Natural killer cell (primary cell): ENCODE measurements at regions not wholly inside any gene's neighbourhood (a gene's known extent, or its start where the extent isn't known, plus 50 kb on each side); places are given as distances from the start of the nearest gene placed in this dataset.

ENCODE experiments used
- ATAC-seq, 3 donors: fragments of 150-1000 bp in 2 of 3; fragments of 200-7000 bp in 1 of 3; cut with Tn5 transposase; 1 replicate in 1 of 3; 2 replicates in 2 of 3; pipeline ENCODE4 v1.10.0; 2021; ENCODE audit warnings: mild to moderate bottlenecking in 2 of 3, moderate library complexity in 2 of 3
- DNase-seq, 2 donors: peaks; one replicate each; pipeline versions ENCODE4 v3.0.0 to v3.0.0-alpha.2; 2013 to 2021; ENCODE audit warnings: mixed read lengths in 1 of 2
- H3K27ac ChIP-seq: one replicate; pipeline ENCODE4 v1.5.1; 2013; ENCODE audit warnings: mild to moderate bottlenecking, low read length
- H3K27me3 ChIP-seq: one replicate; pipeline ENCODE4 v1.6.1; 2013; ENCODE audit warnings: low read length; ENCODE audit not compliant: control insufficient read depth, insufficient read depth
- H3K36me3 ChIP-seq: one replicate; pipeline ENCODE4 v1.6.1; 2013; ENCODE audit warnings: low read length; ENCODE audit not compliant: control insufficient read depth, insufficient read depth
- H3K4me1 ChIP-seq: one replicate; pipeline ENCODE4 v1.6.1; 2013; ENCODE audit warnings: low read length; ENCODE audit not compliant: control insufficient read depth, insufficient read depth
- H3K4me3 ChIP-seq: one replicate; pipeline ENCODE4 v1.5.1; 2013; ENCODE audit warnings: low read length
- H3K9me3 ChIP-seq: one replicate; pipeline ENCODE4 v1.6.1; 2013; ENCODE audit warnings: low read length; ENCODE audit not compliant: control insufficient read depth, insufficient read depth
- H3K27ac Mint-ChIP-seq, 2 donors: one replicate each; pipeline ENCODE4 v1.8.0; 2022; ENCODE audit warnings: mild to moderate bottlenecking in 2 of 2, mixed read lengths in 2 of 2, moderate library complexity in 1 of 2
- H3K27me3 Mint-ChIP-seq, 2 donors: one replicate each; pipeline ENCODE4 v1.8.0; 2022; ENCODE audit warnings: low read depth in 2 of 2, mixed read lengths in 2 of 2
- H3K36me3 Mint-ChIP-seq: one replicate; pipeline ENCODE4 v1.8.0; 2022; ENCODE audit warnings: mixed read lengths
- H3K4me1 Mint-ChIP-seq, 2 donors: one replicate each; pipeline ENCODE4 v1.8.0; 2022; ENCODE audit warnings: mixed read lengths in 2 of 2
- H3K4me3 Mint-ChIP-seq: one replicate; pipeline ENCODE4 v1.8.0; 2022; ENCODE audit warnings: mild to moderate bottlenecking, moderate library complexity, mixed read lengths
- H3K9me3 Mint-ChIP-seq, 2 donors: one replicate each; pipeline ENCODE4 v1.8.0; 2022; ENCODE audit warnings: mixed read lengths in 2 of 2
- WGBS: methylation state at CpG from one replicate; pipeline ENCODE4 v1.1.7; 2013; ENCODE audit warnings: missing lambda C conversion rate; ENCODE audit not compliant: insufficient coverage; 5-methylcytosine and 5-hydroxymethylcytosine counted together
- intact Hi-C: fragments of 100-400 bp; cut with micrococcal nuclease; formaldehyde crosslinking; loops from one replicate; pipeline ENCODE4 v1.14.2; 2022
- TF ChIP-seq, protein P1 (sequence below): fragments of 200-600 bp; IDR thresholded peaks from one replicate; pipeline ENCODE4 v1.8.0; 2022; ENCODE audit warnings: antibody characterized with exemption

DNA sequence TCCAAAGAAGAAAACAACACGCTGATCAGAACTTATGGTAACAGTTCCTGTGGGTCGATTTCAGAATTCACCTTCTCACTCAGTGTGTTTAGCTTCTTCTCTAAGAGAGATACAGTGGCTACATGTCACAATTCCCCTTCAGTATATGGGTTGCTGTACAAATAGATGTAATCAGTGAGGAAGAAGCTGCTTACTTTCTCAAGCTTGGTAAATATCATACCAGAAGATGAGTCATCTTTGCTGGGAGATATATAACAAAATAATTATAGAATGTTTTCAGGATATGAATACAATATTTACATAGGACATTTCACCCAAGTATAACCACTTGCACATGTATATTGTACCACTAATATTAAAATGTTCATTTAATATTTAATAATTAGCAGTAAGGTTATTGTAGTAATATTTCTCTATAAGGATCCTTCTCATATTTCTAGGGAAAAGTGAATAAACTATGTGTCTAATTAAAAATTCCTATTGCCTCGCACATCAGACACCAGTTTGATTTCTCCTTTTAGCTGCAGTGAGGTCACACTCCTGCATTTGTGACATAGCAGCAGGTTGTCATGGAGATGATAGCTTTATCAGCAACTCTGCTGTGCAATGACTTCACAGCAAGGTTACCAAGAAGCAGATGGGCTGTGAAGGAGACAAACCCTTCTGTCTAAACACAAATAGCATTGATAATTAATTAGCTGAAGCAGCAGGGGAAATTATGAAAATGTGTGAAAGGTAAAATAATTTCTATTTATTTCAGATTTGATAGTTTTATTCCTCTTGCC lies 211.4 kb downstream of the TUSC7 start:
- DNase-seq (no peak), ATAC-seq (no peak)
- no peaks in the 10 kb centered on the region for H3K4me1 Mint-ChIP-seq
- no peaks in the 10 kb centered on the region for H3K36me3 Mint-ChIP-seq
- Histone ChIP-seq H3K4me3 (no peak overlapping the region), H3K9me3 (peaks cover 2% of the 10 kb centered on the region), H3K36me3 (no peaks in the 10 kb centered on the region), H3K27me3 (no peaks in the 10 kb centered on the region), H3K27ac (no peak overlapping the region), H3K4me1 (no peaks in the 10 kb centered on the region)
- H3K4me3 Mint-ChIP-seq: no peak overlapping the region
- no peak overlapping the region for H3K27ac Mint-ChIP-seq
- H3K9me3 Mint-ChIP-seq: peaks cover 9 to 12% of the 10 kb centered on the region in 2 donors
- intact Hi-C loops: no loop called here
- 75% methylated on average over 3 of the region's 3 CpGs for WGBS
- TF ChIP-seq, protein P1, sequence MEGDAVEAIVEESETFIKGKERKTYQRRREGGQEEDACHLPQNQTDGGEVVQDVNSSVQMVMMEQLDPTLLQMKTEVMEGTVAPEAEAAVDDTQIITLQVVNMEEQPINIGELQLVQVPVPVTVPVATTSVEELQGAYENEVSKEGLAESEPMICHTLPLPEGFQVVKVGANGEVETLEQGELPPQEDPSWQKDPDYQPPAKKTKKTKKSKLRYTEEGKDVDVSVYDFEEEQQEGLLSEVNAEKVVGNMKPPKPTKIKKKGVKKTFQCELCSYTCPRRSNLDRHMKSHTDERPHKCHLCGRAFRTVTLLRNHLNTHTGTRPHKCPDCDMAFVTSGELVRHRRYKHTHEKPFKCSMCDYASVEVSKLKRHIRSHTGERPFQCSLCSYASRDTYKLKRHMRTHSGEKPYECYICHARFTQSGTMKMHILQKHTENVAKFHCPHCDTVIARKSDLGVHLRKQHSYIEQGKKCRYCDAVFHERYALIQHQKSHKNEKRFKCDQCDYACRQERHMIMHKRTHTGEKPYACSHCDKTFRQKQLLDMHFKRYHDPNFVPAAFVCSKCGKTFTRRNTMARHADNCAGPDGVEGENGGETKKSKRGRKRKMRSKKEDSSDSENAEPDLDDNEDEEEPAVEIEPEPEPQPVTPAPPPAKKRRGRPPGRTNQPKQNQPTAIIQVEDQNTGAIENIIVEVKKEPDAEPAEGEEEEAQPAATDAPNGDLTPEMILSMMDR: no peak
- no peaks in the 10 kb centered on the region for H3K27me3 Mint-ChIP-seq

GRCh38 chr3:116927918-116928317 lies 218.3 kb downstream of the TUSC7 start:
- Mint-ChIP-seq H3K4me3 (no peak overlapping the region), H3K9me3 (peaks cover 13 to 16% of the 10 kb centered on the region in 2 donors), H3K36me3 (no peaks in the 10 kb centered on the region), H3K27me3 (no peaks in the 10 kb centered on the region), H3K27ac (no peak overlapping the region), H3K4me1 (no peaks in the 10 kb centered on the region)
- Histone ChIP-seq H3K4me3 (no peak overlapping the region), H3K36me3 (no peaks in the 10 kb centered on the region), H3K27me3 (no peaks in the 10 kb centered on the region), H3K9me3 (peaks cover 5% of the 10 kb centered on the region), H3K27ac (no peak overlapping the region), H3K4me1 (no peaks in the 10 kb centered on the region)
- TF ChIP-seq, protein P1: no peak
- DNase-seq (no peak), ATAC-seq (no peak)
- intact Hi-C loops: no loop called here
- WGBS: 90% methylated on average over 4 of the region's 4 CpGs

GRCh38 chr3:116929505-116930222 lies 220.1 kb downstream of the TUSC7 start:
- no peak overlapping the region for H3K4me3 ChIP-seq
- H3K4me1 ChIP-seq: no peaks in the 10 kb centered on the region
- Mint-ChIP-seq H3K27ac (no peak overlapping the region), H3K27me3 (no peaks in the 10 kb centered on the region), H3K4me3 (no peak overlapping the region), H3K4me1 (no peaks in the 10 kb centered on the region), H3K9me3 (peaks cover 16% of the 10 kb centered on the region in 2 donors), H3K36me3 (no peaks in the 10 kb centered on the region)
- peaks cover 5% of the 10 kb centered on the region for H3K9me3 ChIP-seq
- WGBS: no CpG with 5 or more reads among the region's 3 CpGs
- intact Hi-C loops: no loop called here
- H3K36me3 ChIP-seq: no peaks in the 10 kb centered on the region
- TF ChIP-seq, protein P1: no peak
- no peak overlapping the region for H3K27ac ChIP-seq
- ATAC-seq: no peak
- no peak for DNase-seq
- H3K27me3 ChIP-seq: no peaks in the 10 kb centered on the region
